Astrocyte (in vitro differentiated cells and primary cell): ENCODE measurements at regions not wholly inside any gene's neighbourhood (a gene's known extent, or its start where the extent isn't known, plus 50 kb on each side); places are given as distances from the start of the nearest gene placed in this dataset.
"Not testable (repeated sequence)": the region's sequence is repeated elsewhere in the genome, so short reads cannot be mapped to it uniquely, and the experiment has no call there.

Experiments used
- DNase-seq: peaks from one replicate; pipeline ENCODE4 v3.0.0-alpha.2; 2010; ENCODE audit warnings: low read depth
- FAIRE-seq: peaks from 2 replicates; lab custom pipeline; 2011; peaks lifted over from hg19 to GRCh38; lab: Jason Lieb, UNC
- H2AFZ ChIP-seq: 2 replicates; pipeline ENCODE4 v1.6.0; 2012; ENCODE audit warnings: low read depth, low read length, inconsistent platforms
- H3K27ac ChIP-seq: 2 replicates; pipeline ENCODE4 v1.5.1; 2011; ENCODE audit warnings: low read depth, low read length, inconsistent platforms
- H3K27me3 ChIP-seq: 2 replicates; pipeline ENCODE4 v1.6.0; 2011; ENCODE audit warnings: low read length, inconsistent platforms; ENCODE audit not compliant: insufficient read depth
- H3K36me3 ChIP-seq: 2 replicates; pipeline ENCODE4 v1.5.1; 2011; ENCODE audit warnings: low read length, inconsistent platforms; ENCODE audit not compliant: insufficient read depth
- H3K4me1 ChIP-seq: 2 replicates; pipeline ENCODE4 v1.5.1; 2011; ENCODE audit warnings: low read length, inconsistent platforms; ENCODE audit not compliant: insufficient read depth
- H3K4me2 ChIP-seq: 2 replicates; pipeline ENCODE4 v1.6.0; 2012; ENCODE audit warnings: low read length, inconsistent platforms
- H3K4me3 ChIP-seq: 2 replicates; pipeline ENCODE4 v1.5.1; 2011; ENCODE audit warnings: low read depth, mild to moderate bottlenecking, low read length, inconsistent platforms; ENCODE audit not compliant: insufficient read depth
- H3K79me2 ChIP-seq: 2 replicates; pipeline ENCODE4 v1.6.0; 2012; ENCODE audit warnings: mild to moderate bottlenecking, low read length, inconsistent platforms; ENCODE audit not compliant: insufficient read depth
- H3K9ac ChIP-seq: 2 replicates; pipeline ENCODE4 v1.6.0; 2012; ENCODE audit warnings: mild to moderate bottlenecking, low read length, inconsistent platforms
- H3K9me3 ChIP-seq: 2 replicates; pipeline ENCODE4 v1.5.1; 2012; ENCODE audit warnings: low read depth, mild to moderate bottlenecking, low read length, inconsistent platforms; ENCODE audit not compliant: insufficient read depth
- H4K20me1 ChIP-seq: 2 replicates; pipeline ENCODE4 v1.6.0; 2012; ENCODE audit warnings: low read length, inconsistent platforms; ENCODE audit not compliant: insufficient read depth
- H3K27ac Mint-ChIP-seq: one replicate; pipeline ENCODE4 v1.8.0; 2021; ENCODE audit warnings: mild to moderate bottlenecking, mixed read lengths; ENCODE audit not compliant: unreplicated experiment
- H3K27me3 Mint-ChIP-seq: one replicate; pipeline ENCODE4 v1.8.0; 2021; ENCODE audit warnings: low read depth, mixed read lengths; ENCODE audit not compliant: unreplicated experiment
- H3K36me3 Mint-ChIP-seq: one replicate; pipeline ENCODE4 v1.8.0; 2021; ENCODE audit warnings: low read depth, mixed read lengths; ENCODE audit not compliant: unreplicated experiment
- H3K4me1 Mint-ChIP-seq: one replicate; pipeline ENCODE4 v1.8.0; 2021; ENCODE audit warnings: low read depth, mixed read lengths; ENCODE audit not compliant: unreplicated experiment
- H3K4me3 Mint-ChIP-seq: one replicate; pipeline ENCODE4 v1.8.0; 2021; ENCODE audit warnings: mild to moderate bottlenecking, moderate library complexity, mixed read lengths; ENCODE audit not compliant: unreplicated experiment
- H3K9me3 Mint-ChIP-seq: one replicate; pipeline ENCODE4 v1.8.0; 2021; ENCODE audit warnings: mild to moderate bottlenecking, mixed read lengths; ENCODE audit not compliant: unreplicated experiment
- CTCF ChIP-seq: IDR thresholded peaks from 2 replicates; pipeline ENCODE4 v1.5.1; 2011; ENCODE audit warnings: low read depth, mild to moderate bottlenecking, inconsistent platforms, low read length, moderate library complexity; ENCODE audit not compliant: insufficient read depth
- EZH2 ChIP-seq: IDR thresholded peaks from 2 replicates; pipeline ENCODE4 v1.6.1; 2012; ENCODE audit warnings: mild to moderate bottlenecking, low read length, inconsistent platforms; ENCODE audit not compliant: insufficient read depth

GRCh38 chr3:130203633-130204032 is 122.0 kb downstream of the ALG1L2 start:
- not testable (repeated sequence) for H3K4me1 ChIP-seq, H3K27me3 ChIP-seq, H3K4me1 Mint-ChIP-seq, H2AFZ ChIP-seq, H3K4me3 ChIP-seq, H3K27ac ChIP-seq, H3K4me2 ChIP-seq, H3K36me3 ChIP-seq, DNase-seq, FAIRE-seq, H3K27me3 Mint-ChIP-seq, H4K20me1 ChIP-seq, H3K27ac Mint-ChIP-seq, H3K79me2 ChIP-seq, H3K9me3 ChIP-seq, H3K9ac ChIP-seq, H3K36me3 Mint-ChIP-seq, H3K4me3 Mint-ChIP-seq
- peaks cover 24% of the 10 kb centered on the region for H3K9me3 Mint-ChIP-seq

GRCh38 chr3:130227540-130227939 is 117.9 kb upstream of the COL6A5 start:
- Histone ChIP-seq H3K27ac (no peak overlapping the region), H3K4me2 (no peak overlapping the region), H3K27me3 (no peaks in the 10 kb centered on the region), H2AFZ (no peak overlapping the region), H3K36me3 (no peaks in the 10 kb centered on the region), H3K9ac (no peak overlapping the region), H3K79me2 (no peaks in the 10 kb centered on the region), H3K4me3 (no peak overlapping the region), H4K20me1 (no peaks in the 10 kb centered on the region), H3K9me3 (no peaks in the 10 kb centered on the region), H3K4me1 (no peaks in the 10 kb centered on the region)
- Mint-ChIP-seq H3K27ac (no peak overlapping the region), H3K27me3 (no peaks in the 10 kb centered on the region), H3K4me1 (no peaks in the 10 kb centered on the region), H3K36me3 (no peaks in the 10 kb centered on the region), H3K4me3 (no peak overlapping the region), H3K9me3 (no peaks in the 10 kb centered on the region)
- DNase-seq (no peak), FAIRE-seq (no peak)
- TF ChIP-seq CTCF: no peak
- TF ChIP-seq EZH2: no peak

- TF ChIP-seq CTCF (no peak), EZH2 (no peak)
- no peak for DNase-seq
- Histone ChIP-seq H3K9ac (no peak overlapping the region), H3K27ac (no peak overlapping the region), H3K27me3 (no peaks in the 10 kb centered on the region), H3K4me2 (no peak overlapping the region), H3K9me3 (no peaks in the 10 kb centered on the region), H3K4me1 (no peaks in the 10 kb centered on the region), H2AFZ (no peak overlapping the region), H3K4me3 (no peak overlapping the region), H3K36me3 (no peaks in the 10 kb centered on the region), H4K20me1 (no peaks in the 10 kb centered on the region), H3K79me2 (no peaks in the 10 kb centered on the region)
- no peaks in the 10 kb centered on the region for H3K4me1 Mint-ChIP-seq
- peaks cover 2% of the 10 kb centered on the region for H3K27me3 Mint-ChIP-seq
- no peak for FAIRE-seq
- H3K9me3 Mint-ChIP-seq: no peaks in the 10 kb centered on the region
- H3K4me3 Mint-ChIP-seq: no peak overlapping the region
- no peak overlapping the region for H3K27ac Mint-ChIP-seq
- H3K36me3 Mint-ChIP-seq: no peaks in the 10 kb centered on the region
These were observed 102.5 kb upstream of the COL6A5 start for GRCh38 chr3:130242850-130243569.
